AG04449 (cell line): ENCODE measurements at regions not wholly inside any gene's neighbourhood (a gene's known extent, or its start where the extent isn't known, plus 50 kb on each side); places are given as distances from the start of the nearest gene placed in this dataset.

ENCODE experiments used
- CTCF ChIA-PET: fragments of 350-600 bp; formaldehyde crosslinking; extraction: SDS; loops from one replicate; lab custom pipeline; 2021; ENCODE audit warnings: antibody characterized with exemption; lab: Yijun Ruan, JAX
- POLR2A ChIA-PET: fragments of 400-600, 350-600 bp; formaldehyde crosslinking; extraction: SDS; loops from one replicate; lab custom pipeline; 2020; ENCODE audit warnings: antibody characterized with exemption, inconsistent platforms; lab: Yijun Ruan, JAX
- DNase-seq: peaks from one replicate; pipeline ENCODE4 v3.0.0-alpha.2; 2010; ENCODE audit warnings: low read depth, low spot score
- H3K4me3 ChIP-seq: 2 replicates; pipeline ENCODE4 v1.5.1; 2011; ENCODE audit warnings: low read depth, mild to moderate bottlenecking, control low read depth, low read length
- TF ChIP-seq, protein P1 (sequence below): IDR thresholded peaks from one replicate; pipeline ENCODE4 v1.5.1; 2011; ENCODE audit warnings: mild to moderate bottlenecking, moderate library complexity, low read length, control low read depth, inconsistent platforms; ENCODE audit not compliant: insufficient read depth; ENCODE audit errors: missing control alignments

GRCh38 chr7:41315764-41316163 lies 387.1 kb downstream of the INHBA start:
- H3K4me3 ChIP-seq = no peak overlapping the region
- POLR2A ChIA-PET = no interaction called here
- TF ChIP-seq, protein P1, sequence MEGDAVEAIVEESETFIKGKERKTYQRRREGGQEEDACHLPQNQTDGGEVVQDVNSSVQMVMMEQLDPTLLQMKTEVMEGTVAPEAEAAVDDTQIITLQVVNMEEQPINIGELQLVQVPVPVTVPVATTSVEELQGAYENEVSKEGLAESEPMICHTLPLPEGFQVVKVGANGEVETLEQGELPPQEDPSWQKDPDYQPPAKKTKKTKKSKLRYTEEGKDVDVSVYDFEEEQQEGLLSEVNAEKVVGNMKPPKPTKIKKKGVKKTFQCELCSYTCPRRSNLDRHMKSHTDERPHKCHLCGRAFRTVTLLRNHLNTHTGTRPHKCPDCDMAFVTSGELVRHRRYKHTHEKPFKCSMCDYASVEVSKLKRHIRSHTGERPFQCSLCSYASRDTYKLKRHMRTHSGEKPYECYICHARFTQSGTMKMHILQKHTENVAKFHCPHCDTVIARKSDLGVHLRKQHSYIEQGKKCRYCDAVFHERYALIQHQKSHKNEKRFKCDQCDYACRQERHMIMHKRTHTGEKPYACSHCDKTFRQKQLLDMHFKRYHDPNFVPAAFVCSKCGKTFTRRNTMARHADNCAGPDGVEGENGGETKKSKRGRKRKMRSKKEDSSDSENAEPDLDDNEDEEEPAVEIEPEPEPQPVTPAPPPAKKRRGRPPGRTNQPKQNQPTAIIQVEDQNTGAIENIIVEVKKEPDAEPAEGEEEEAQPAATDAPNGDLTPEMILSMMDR = peak; percentile 21
- DNase-seq = no peak
- CTCF ChIA-PET = interaction anchor here (1.0 to 1.4 kb wide), 2 partner anchors 35 to 381 kb away, joined by 3 to 4 read pairs; no protein-coding TSS in a partner anchor

DNA sequence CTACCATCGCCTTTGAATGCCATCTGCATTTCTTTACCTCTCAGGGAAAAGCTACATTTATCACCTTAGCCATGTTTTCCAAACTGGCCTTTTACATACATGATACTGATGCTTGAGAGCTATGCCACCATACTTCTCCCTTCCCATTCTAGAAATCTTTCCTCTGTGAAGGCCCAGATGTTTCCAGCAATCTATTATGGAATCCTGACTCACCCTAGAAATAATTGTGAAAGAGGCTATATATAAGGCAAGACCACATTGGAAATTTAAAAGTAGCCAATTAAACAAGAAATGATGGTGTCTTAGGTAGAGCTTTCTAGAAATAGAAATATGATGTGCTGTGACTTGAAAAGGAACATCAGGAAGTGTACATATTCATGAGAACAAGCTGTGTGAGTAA lies 389.7 kb downstream of the INHBA start:
- DNase-seq = no peak
- no peak overlapping the region for H3K4me3 ChIP-seq
- TF ChIP-seq, protein P1 = no peak
- ChIA-PET POLR2A (no interaction called here), CTCF (no interaction called here)

DNA sequence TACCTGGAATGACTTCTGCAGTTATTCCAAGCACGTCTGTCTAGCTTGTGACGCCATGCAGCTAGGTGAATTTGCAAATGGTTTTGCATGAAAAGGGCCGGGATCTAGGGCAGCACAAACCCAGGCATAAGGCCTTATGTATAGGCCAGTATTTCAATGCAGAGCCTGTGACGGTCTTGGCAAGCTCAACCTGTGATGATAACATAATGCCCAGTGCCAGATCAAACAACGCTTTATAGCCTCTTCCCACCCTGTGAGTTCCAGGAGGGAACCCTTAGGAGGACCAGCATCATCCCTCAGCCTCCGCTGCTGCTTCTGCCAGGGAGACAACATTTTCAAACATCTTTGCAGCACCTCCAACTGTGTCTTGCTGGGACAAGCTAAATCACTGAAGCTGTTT lies 390.7 kb downstream of the INHBA start:
- TF ChIP-seq, protein P1 = no peak
- ChIA-PET CTCF (no interaction called here), POLR2A (no interaction called here)
- no peak for DNase-seq
- H3K4me3 ChIP-seq = no peak overlapping the region

DNA sequence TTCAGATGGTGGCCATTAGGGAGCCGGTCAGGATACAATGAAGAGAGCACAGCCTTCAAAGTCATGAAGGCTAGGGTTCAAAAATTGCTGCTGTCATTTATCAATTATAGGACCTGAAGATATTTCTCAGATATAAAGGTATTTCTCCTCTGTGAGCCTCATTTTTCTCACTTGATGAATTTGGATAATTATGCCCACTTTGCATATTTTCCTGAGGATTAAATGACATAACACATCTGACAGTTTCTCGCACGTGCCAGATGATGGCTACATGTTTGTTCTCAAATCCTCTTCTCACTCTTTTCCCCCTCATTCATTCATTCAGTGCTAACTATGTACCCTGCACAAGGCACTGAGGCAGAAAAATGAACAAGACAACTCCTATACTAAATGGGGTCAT lies 391.6 kb downstream of the INHBA start:
- TF ChIP-seq, protein P1 = no peak
- POLR2A ChIA-PET = no interaction called here
- DNase-seq = no peak
- H3K4me3 ChIP-seq = no peak overlapping the region
- CTCF ChIA-PET = no interaction called here

DNA sequence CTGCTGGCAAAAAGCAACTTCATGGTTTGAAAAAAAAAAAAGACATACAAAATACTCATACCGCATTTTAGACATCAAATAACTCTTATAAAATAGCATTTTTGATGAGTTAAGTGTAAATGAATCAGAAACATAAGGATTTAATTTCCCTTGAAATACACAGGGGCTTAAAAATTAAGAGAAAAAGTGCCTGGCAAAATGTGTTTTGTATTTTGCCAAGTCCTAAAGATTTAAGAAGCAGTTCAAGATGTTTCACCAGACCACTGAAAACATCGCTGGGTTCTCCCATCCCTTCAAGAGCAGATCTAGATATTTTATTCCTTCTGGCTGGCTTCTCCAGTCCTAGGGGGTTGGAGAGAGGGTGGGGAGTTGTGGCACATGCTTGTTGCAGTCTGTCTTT lies 396.4 kb downstream of the INHBA start:
- no peak overlapping the region for H3K4me3 ChIP-seq
- POLR2A ChIA-PET = no interaction called here
- TF ChIP-seq, protein P1 = no peak
- CTCF ChIA-PET = no interaction called here
- DNase-seq = no peak

- TF ChIP-seq, protein P1 = no peak
- CTCF ChIA-PET = no interaction called here
- H3K4me3 ChIP-seq = no peak overlapping the region
- POLR2A ChIA-PET = no interaction called here
- no peak for DNase-seq
These were observed 397.9 kb downstream of the INHBA start for GRCh38 chr7:41305001-41305400.
